ENCODE measurements at regions not wholly inside any gene's neighbourhood (a gene's known extent, or its start where the extent isn't known, plus 50 kb on each side); places are given as distances from the start of the nearest gene placed in this dataset.

- dilution Hi-C loops (cut with HindIII; ENCODE audit: low sequenced_read_pairs, unreplicated experiment), result no loop called here
These were observed 417.4 kb upstream of the RIOK2 start for GRCh38 chr5:97600486-97600885.

More at GRCh38 chr5:97600486-97600885, 417.4 kb upstream of the RIOK2 start:
- BruUV-seq (replicated peaks), result no TSS peak
- Histone ChIP-seq H2BK120ac (ENCODE audit: low read depth, low read length) (no peak overlapping the region), H3K23ac (ENCODE audit: low read depth, low read length) (no peak overlapping the region), H4K8ac (ENCODE audit: low read depth in 2 of 2, low read length in 2 of 2) (no peak overlapping the region), H3K4me1 (ENCODE audit: control insufficient read depth, insufficient read depth, low read length) (no peaks in the 10 kb centered on the region), H3K56ac (ENCODE audit: extremely low read depth, insufficient read depth, low read length) (no peak overlapping the region), H3K9me3 (ENCODE audit: control insufficient read depth, insufficient read depth, low read length) (peaks cover 6% of the 10 kb centered on the region; the same call in 1 of the 2 replicates), H3K27ac (ENCODE audit: insufficient read depth, low read length) (no peak overlapping the region), H4K91ac (ENCODE audit: insufficient read depth, low read depth, low read length) (no peak overlapping the region), H3K4me3 (ENCODE audit: insufficient read depth, low read depth, low read length) (no peak overlapping the region), H3K9ac (ENCODE audit: low read depth, low read length) (no peak overlapping the region), H3K4ac (ENCODE audit: low read depth, low read length) (no peak overlapping the region), H3K4me2 (ENCODE audit: low read depth, low read length) (no peak overlapping the region), H4K5ac (ENCODE audit: low read depth, low read length) (no peak overlapping the region), H2AK5ac (ENCODE audit: low read depth, low read length) (no peak overlapping the region), H2BK5ac (ENCODE audit: low read depth, low read length, poor library complexity, severe bottlenecking) (no peak overlapping the region), H3K18ac (ENCODE audit: low read depth, low read length) (no peak overlapping the region), H2AFZ (replicated peaks; ENCODE audit: low read length, poor library complexity) (no peak overlapping the region), H3K9me1 (ENCODE audit: insufficient read depth, low read length) (no peaks in the 10 kb centered on the region), H3K36me3 (ENCODE audit: control insufficient read depth, insufficient read depth, low read length) (no peaks in the 10 kb centered on the region), H3K14ac (replicated peaks; ENCODE audit: low read depth, low read length) (no peak overlapping the region), H4K20me1 (ENCODE audit: insufficient read depth, low read length) (no peaks in the 10 kb centered on the region), H3K27me3 (ENCODE audit: control insufficient read depth, insufficient read depth, low read length) (no peaks in the 10 kb centered on the region), H2AK9ac (replicated peaks; ENCODE audit: low read depth, low read length, poor library complexity) (no peak overlapping the region), H2BK15ac (ENCODE audit: low read depth, low read length) (no peak overlapping the region), H3K79me1 (ENCODE audit: low read depth in 1 of 2, low read length in 2 of 2) (no peaks in the 10 kb centered on the region), H2BK20ac (ENCODE audit: low read depth, low read length) (no peak overlapping the region)
- in situ Hi-C loops (cut with MboI; ENCODE audit: low sequenced_read_pairs), result no loop called here
- intact Hi-C loops (cut with micrococcal nuclease), result no loop called here
- ChIA-PET POLR2A (ENCODE audit: unreplicated experiment) (no interaction called here), CTCF (no interaction called here)
- no peak for TF ChIP-seq NFE2L2 (IDR thresholded peaks at IDR 0.05; ENCODE audit: low read depth, low read length)
- DNase-seq (peak; percentile 1), ATAC-seq (ENCODE audit: low read depth) (no peak)
